Panc1 (cell line): ENCODE measurements at regions not wholly inside any gene's neighbourhood (a gene's known extent, or its start where the extent isn't known, plus 50 kb on each side); places are given as distances from the start of the nearest gene placed in this dataset.

ENCODE experiments used
- ATAC-seq: fragments of 200-7000 bp; cut with Tn5 transposase; 2 replicates; pipeline ENCODE4 v1.9.1; 2020; ENCODE audit warnings: mild to moderate bottlenecking, moderate library complexity
- BruUV-seq: library from RNA; stranded (reverse); fragments of 400-500 nt; replicated peaks from 2 replicates; lab custom pipeline; 2021; lab: Mats Ljungman, UMichigan
- CTCF ChIA-PET: fragments of 300-600 bp; sonication (Branson Sonifier 250); formaldehyde crosslinking; loops from one replicate; lab custom pipeline; 2022; ENCODE audit warnings: antibody characterized with exemption; lab: Charles Lee
- POLR2A ChIA-PET: fragments of 300-600 bp; sonication (Branson Sonifier 250); formaldehyde crosslinking; loops from one replicate; lab custom pipeline; 2022; ENCODE audit warnings: antibody characterized with exemption; lab: Charles Lee
- DNase-seq: peaks from one replicate; pipeline ENCODE4 v3.0.0-alpha.2; 2010; ENCODE audit warnings: low read depth, low spot score
- H3K27ac ChIP-seq: 2 replicates; pipeline ENCODE4 v1.5.1; 2011; ENCODE audit warnings: mild to moderate bottlenecking, low read length, inconsistent platforms
- H3K27me3 ChIP-seq: fragments of 200-500 bp; sonication (Bioruptor generic); 2 replicates; pipeline ENCODE4 v1.6.0; 2014; ENCODE audit warnings: low read length, inconsistent platforms; ENCODE audit not compliant: control insufficient read depth, insufficient read depth
- H3K36me3 ChIP-seq: fragments of 200-500 bp; sonication (Bioruptor generic); 2 replicates; pipeline ENCODE4 v1.5.1; 2014; ENCODE audit warnings: inconsistent platforms, mild to moderate bottlenecking, low read length, moderate library complexity; ENCODE audit not compliant: control insufficient read depth, insufficient read depth
- H3K4me1 ChIP-seq: 2 replicates; pipeline ENCODE4 v1.5.1; 2011; ENCODE audit warnings: inconsistent platforms, mild to moderate bottlenecking, low read length, moderate library complexity; ENCODE audit not compliant: control insufficient read depth, insufficient read depth
- H3K4me3 ChIP-seq, 2 experiments: 2 replicates each; pipeline ENCODE4 v1.5.1; 2011 to 2012; ENCODE audit warnings: low read depth in 2 of 2, low read length in 2 of 2, mild to moderate bottlenecking in 2 of 2, inconsistent platforms in 1 of 2, moderate library complexity in 1 of 2
- H3K9me3 ChIP-seq: fragments of 200-500 bp; sonication (Bioruptor generic); 2 replicates; pipeline ENCODE4 v1.5.1; 2014; ENCODE audit warnings: low read depth, mild to moderate bottlenecking, inconsistent platforms, low read length, moderate library complexity; ENCODE audit not compliant: control insufficient read depth, insufficient read depth
- POLR2AphosphoS5 ChIP-seq: IDR thresholded peaks from 2 replicates; pipeline ENCODE4 v1.6.1; 2012; ENCODE audit warnings: mild to moderate bottlenecking, low read depth, low read length, moderate library complexity
- SIN3A ChIP-seq: IDR thresholded peaks from 2 replicates; pipeline ENCODE4 v1.6.1; 2012; ENCODE audit warnings: low read depth, mild to moderate bottlenecking, low read length, moderate library complexity, borderline replicate concordance; ENCODE audit not compliant: insufficient read depth
- TCF7L2 ChIP-seq: IDR thresholded peaks from 2 replicates; pipeline ENCODE4 v1.6.1; 2011; ENCODE audit warnings: mild to moderate bottlenecking, low read depth, low read length, inconsistent platforms
- in situ Hi-C: cut with HindIII; loops from 2 replicates; pipeline ENCODE4 v1.10.0; 2016; ENCODE audit warnings: low sequenced_read_pairs, low pct_unique_long_range_greater_than_20kb
- intact Hi-C: fragments of 100-400 bp; cut with micrococcal nuclease; formaldehyde crosslinking; loops from one replicate; pipeline ENCODE4 v1.10.0; 2022; ENCODE audit not compliant: unreplicated experiment
- TF ChIP-seq, protein P1 (sequence below), 2 experiments: IDR thresholded peaks; 2 replicates each; pipeline ENCODE4 v1.6.1; 2011 to 2012; ENCODE audit warnings: low read depth in 2 of 2, control low read depth in 1 of 2, low read length in 1 of 2, mild to moderate bottlenecking in 1 of 2, moderate library complexity in 1 of 2; ENCODE audit not compliant: insufficient read depth in 1 of 2
- TF ChIP-seq, protein P2 (sequence below): fragments of 450-650 bp; IDR thresholded peaks from 2 replicates; pipeline ENCODE4 v1.5.1; 2017; ENCODE audit warnings: mild to moderate bottlenecking

DNA sequence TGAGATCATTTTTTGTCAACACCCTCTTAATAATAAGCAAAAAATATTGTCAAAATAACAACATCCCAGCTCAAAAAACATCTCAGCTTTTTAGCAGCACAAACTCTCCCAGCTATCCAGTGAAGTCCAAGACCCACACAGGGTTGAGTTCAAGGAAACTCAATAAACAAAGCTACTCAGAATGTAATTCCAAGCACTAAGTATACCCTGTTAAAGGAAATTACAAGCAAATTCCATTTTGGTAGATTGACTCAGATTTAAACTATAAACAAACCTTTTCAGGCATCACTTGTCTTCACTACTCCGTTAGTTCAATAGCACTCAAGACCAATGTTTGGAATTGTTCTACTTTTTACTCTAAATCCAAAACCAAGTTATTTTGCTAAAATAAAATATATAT lies 506.0 kb upstream of the INTU start:
- Histone ChIP-seq H3K4me1 (no peaks in the 10 kb centered on the region), H3K36me3 (no peaks in the 10 kb centered on the region), H3K9me3 (no peaks in the 10 kb centered on the region), H3K27me3 (no peaks in the 10 kb centered on the region), H3K4me3 (no peak overlapping the region), H3K27ac (no peak overlapping the region)
- ATAC-seq (no peak), DNase-seq (no peak)
- in situ Hi-C loops, result no loop called here
- TF ChIP-seq, protein P1, sequence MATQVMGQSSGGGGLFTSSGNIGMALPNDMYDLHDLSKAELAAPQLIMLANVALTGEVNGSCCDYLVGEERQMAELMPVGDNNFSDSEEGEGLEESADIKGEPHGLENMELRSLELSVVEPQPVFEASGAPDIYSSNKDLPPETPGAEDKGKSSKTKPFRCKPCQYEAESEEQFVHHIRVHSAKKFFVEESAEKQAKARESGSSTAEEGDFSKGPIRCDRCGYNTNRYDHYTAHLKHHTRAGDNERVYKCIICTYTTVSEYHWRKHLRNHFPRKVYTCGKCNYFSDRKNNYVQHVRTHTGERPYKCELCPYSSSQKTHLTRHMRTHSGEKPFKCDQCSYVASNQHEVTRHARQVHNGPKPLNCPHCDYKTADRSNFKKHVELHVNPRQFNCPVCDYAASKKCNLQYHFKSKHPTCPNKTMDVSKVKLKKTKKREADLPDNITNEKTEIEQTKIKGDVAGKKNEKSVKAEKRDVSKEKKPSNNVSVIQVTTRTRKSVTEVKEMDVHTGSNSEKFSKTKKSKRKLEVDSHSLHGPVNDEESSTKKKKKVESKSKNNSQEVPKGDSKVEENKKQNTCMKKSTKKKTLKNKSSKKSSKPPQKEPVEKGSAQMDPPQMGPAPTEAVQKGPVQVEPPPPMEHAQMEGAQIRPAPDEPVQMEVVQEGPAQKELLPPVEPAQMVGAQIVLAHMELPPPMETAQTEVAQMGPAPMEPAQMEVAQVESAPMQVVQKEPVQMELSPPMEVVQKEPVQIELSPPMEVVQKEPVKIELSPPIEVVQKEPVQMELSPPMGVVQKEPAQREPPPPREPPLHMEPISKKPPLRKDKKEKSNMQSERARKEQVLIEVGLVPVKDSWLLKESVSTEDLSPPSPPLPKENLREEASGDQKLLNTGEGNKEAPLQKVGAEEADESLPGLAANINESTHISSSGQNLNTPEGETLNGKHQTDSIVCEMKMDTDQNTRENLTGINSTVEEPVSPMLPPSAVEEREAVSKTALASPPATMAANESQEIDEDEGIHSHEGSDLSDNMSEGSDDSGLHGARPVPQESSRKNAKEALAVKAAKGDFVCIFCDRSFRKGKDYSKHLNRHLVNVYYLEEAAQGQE (IDR thresholded peaks at IDR 0.05; ENCODE audit: insufficient read depth in 1 of 2, low read depth in 2 of 2, low read length in 1 of 2), result no peak
- TF ChIP-seq POLR2AphosphoS5 (no peak), TCF7L2 (no peak), SIN3A (no peak)
- TF ChIP-seq, protein P2, sequence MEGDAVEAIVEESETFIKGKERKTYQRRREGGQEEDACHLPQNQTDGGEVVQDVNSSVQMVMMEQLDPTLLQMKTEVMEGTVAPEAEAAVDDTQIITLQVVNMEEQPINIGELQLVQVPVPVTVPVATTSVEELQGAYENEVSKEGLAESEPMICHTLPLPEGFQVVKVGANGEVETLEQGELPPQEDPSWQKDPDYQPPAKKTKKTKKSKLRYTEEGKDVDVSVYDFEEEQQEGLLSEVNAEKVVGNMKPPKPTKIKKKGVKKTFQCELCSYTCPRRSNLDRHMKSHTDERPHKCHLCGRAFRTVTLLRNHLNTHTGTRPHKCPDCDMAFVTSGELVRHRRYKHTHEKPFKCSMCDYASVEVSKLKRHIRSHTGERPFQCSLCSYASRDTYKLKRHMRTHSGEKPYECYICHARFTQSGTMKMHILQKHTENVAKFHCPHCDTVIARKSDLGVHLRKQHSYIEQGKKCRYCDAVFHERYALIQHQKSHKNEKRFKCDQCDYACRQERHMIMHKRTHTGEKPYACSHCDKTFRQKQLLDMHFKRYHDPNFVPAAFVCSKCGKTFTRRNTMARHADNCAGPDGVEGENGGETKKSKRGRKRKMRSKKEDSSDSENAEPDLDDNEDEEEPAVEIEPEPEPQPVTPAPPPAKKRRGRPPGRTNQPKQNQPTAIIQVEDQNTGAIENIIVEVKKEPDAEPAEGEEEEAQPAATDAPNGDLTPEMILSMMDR, result no peak
- BruUV-seq, result no TSS peak
- POLR2A ChIA-PET, result no interaction called here
- intact Hi-C loops, result no loop called here
- CTCF ChIA-PET, result no interaction called here

DNA sequence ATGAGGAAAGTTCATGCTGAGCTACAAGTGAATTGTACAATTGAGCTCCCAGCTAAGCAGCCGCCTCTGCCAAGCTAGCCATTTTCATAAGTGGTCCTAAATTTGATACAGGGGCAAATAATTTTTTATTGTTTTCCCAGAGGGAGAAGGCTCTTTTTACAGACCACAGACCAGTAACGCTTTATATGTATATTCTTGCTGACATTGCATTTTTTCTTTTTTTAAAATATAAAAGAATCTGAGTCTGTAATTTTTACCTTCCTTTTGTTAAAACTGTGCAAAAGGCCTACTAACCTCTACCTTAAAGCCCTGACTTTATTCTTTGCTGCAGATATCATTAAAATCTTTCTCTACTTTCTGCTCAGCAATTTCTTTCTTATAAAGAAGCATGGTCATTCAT lies 501.2 kb upstream of the INTU start:
- DNase-seq (no peak), ATAC-seq (no peak)
- H3K27me3 ChIP-seq, result no peaks in the 10 kb centered on the region
- no peaks in the 10 kb centered on the region for H3K9me3 ChIP-seq
- ChIA-PET POLR2A (no interaction called here), CTCF (no interaction called here)
- no peak overlapping the region for H3K4me3 ChIP-seq
- in situ Hi-C loops (no loop called here), intact Hi-C loops (no loop called here)
- TF ChIP-seq POLR2AphosphoS5 (no peak), TCF7L2 (no peak), SIN3A (no peak)
- TF ChIP-seq, protein P1 (IDR thresholded peaks at IDR 0.05; ENCODE audit: insufficient read depth in 1 of 2, low read depth in 2 of 2, low read length in 1 of 2), result no peak
- TF ChIP-seq, protein P2, result no peak
- no peak overlapping the region for H3K27ac ChIP-seq
- H3K4me1 ChIP-seq, result no peaks in the 10 kb centered on the region
- no TSS peak for BruUV-seq
- H3K36me3 ChIP-seq, result no peaks in the 10 kb centered on the region
